GM18519 (cell line): ENCODE measurements at regions not wholly inside any gene's neighbourhood (a gene's known extent, or its start where the extent isn't known, plus 50 kb on each side); places are given as distances from the start of the nearest gene placed in this dataset.
A peak's percentile ranks its signal among the peaks of the same experiment; 100 is the strongest.
"Not testable (repeated sequence)": the region's sequence is repeated elsewhere in the genome, so short reads cannot be mapped to it uniquely, and the experiment has no call there.

ENCODE experiments used
- ATAC-seq: cut with Tn5 transposase; IDR thresholded peaks from one replicate; pipeline ENCODE4 v1.9.1; 2021; ENCODE audit warnings: mild to moderate bottlenecking, moderate library complexity; ENCODE audit not compliant: unreplicated experiment, low FRiP score

DNA sequence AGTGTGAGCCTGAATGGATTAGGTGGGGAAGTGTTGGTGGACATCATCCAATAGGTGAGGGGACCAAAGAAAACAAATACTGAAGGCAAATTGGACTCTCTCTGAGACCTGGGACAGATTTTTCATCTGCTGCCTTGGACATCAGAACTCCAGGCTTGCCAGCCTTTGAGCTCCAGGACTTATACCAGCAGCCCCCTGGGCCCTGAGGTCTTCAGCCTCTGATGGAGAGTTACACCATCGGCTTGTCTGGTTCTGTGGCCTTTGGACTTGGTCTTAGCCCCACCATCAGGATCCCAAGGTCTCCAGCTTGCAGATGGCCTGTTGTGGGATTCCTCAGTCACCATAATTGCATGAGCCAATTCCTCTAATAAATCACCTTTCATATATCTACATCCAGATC lies 80.8 kb upstream of the SLC8A3 start:
- no peak for ATAC-seq

DNA sequence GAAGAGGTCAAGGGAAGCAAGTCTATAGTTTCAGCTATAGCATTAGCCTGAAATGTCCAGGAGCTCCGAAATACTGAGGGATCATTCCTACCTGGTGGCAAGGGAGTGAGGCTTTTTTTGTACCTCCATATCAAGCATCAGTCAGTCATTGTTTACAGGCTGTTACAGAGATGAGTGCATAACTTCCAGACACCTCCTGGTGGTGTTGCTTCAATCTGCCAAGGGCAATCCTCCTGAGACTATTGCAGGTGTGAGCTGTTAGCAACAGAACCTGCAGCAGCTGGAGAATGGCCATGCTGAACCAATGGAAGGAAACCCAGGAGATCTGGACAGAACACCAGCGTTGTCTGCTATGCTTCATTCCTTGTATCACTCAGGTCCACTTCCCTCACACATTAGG lies 80.0 kb upstream of the SLC8A3 start:
- ATAC-seq, result no peak

DNA sequence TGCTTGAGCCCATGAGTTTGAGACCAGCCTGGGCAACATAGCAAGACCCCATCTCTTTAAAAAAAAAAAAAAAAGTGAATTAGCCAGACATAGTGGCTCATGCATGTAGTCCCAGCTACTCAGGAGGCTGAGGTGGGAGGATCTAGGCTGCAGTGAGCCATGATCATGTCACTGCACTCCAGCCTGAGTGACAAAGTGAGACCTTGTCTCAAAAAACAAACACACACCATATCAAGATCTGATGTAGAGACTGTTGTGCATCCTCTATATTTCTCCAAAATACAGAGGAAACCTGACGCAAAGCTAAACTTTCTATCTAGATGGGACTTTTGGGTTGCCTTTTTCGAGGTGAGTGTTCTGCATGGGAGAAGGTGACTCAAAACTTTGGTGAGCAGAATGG lies 77.4 kb upstream of the SLC8A3 start:
- no peak for ATAC-seq

DNA sequence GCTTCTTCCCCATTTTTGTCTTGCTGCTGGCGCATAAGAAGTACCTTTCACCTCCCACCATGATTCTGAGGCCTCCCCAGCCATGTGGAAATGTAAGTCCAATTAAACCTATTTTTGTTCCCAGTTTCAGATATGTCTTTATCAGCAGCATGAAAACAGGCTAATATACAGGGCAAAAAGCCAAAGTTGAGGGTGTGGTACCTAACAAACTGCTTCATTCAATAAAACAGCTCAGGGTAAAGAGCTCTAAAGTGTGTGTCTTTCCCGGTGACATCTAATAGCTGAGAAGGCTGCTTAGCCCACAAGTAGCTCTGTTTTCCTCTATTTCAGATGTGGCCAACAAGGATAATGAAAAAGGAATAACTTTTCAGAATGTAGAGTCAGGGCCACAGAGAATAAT lies 76.7 kb upstream of the SLC8A3 start:
- ATAC-seq, result no peak

DNA sequence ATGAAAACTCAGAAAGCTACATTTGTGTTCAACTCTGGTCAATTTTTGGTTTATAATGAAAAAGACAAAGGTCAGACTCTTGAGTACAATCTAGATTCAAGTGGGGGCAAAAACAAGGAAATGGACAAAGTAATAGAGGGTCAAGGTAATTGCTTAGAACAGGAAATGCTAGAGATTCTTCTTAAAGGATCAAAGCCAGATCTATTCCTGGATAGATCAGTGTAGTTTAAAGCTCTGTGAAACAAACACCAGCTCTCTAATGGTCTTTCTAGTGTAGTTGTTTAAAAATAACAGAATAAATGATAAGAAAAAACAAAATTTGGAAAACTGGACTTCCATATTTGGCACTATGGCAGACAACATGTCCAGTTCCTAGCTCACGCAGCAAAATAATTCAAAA lies 70.7 kb upstream of the SLC8A3 start:
- no peak for ATAC-seq

DNA sequence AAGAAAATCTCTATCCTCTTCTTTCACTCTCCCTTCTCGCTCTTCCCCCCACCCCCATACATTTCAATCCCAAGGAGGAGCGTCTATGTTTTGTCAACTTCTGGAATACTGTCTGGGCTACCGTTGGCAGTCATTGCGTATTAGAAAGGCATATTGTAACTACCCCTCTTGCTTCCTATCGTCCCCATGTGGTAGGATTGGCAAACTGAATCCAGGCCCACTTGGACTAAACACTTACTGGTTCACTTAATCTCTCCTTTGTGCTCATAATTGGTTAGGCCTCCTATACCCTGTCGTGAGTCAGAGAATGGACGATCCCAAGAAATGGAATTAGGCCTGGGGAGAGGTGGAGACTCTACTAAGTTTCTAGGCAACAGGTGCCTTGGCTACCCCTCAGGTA lies 68.8 kb upstream of the SLC8A3 start:
- ATAC-seq, result no peak

DNA sequence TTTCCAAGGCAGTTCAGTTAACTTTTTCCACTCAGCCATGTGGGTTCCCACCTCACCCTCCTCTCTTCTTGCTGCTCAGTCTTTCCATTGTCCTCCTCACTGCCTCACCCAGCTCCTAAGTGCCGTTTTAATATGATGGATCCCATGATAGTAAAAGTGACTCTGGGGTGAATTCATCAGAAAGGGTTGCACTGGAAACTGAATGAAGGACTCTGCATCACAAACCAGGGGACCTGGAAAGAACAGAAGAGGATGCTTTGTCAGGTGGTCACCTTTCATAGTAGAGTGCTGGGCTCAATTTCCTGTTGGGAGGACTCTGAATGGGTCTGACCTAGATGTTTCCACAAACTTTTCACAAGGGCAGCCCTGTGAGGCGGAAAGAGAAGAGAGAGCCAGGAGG lies 67.8 kb upstream of the SLC8A3 start:
- ATAC-seq, result no peak

DNA sequence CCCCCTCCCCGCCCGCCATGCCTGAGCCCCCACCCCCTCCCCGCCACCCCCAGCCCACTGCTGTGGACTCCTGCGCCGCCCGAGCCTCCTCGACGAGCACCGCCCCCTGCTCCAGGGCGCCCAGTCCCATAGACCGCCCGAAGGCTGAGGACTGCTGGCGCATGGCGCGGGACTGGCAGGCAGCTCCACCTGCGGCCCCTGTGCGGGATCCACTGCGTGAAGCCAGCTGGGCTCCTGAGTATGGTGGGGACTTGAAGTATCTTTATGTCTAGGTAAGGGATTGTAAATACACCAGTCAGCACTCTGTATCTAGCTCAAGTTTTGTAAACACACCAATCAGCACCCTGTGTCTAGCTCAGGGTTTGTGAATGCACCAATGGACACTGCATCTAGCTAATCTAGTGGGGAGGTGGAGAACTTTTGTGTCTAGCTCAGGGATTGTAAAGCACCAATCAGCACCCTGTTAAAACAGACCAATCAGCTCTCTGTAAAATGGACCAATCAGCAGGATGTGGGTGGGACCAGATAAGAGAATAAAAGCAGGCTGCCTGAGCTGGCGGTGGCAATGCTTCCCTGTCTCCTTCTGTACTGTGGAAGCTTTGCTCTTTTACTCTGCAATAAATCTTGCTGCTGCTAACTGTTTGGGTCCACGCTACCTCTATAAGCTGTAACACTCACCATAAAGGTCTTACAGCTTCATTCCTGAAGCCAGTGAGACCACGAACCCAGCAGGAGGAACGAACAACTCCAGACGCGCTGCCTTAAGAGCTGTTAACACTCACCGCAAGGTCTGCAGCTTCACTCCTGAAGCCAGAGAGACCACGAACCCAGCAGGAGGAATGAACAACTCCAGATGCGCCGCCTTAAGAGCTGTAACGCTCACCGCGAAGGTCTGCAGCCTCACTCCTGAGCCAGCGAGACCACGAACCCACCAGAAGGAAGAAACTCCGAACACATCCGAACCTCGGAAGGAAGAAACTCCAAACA lies 66.6 kb upstream of the SLC8A3 start:
- ATAC-seq, result not testable (repeated sequence)

DNA sequence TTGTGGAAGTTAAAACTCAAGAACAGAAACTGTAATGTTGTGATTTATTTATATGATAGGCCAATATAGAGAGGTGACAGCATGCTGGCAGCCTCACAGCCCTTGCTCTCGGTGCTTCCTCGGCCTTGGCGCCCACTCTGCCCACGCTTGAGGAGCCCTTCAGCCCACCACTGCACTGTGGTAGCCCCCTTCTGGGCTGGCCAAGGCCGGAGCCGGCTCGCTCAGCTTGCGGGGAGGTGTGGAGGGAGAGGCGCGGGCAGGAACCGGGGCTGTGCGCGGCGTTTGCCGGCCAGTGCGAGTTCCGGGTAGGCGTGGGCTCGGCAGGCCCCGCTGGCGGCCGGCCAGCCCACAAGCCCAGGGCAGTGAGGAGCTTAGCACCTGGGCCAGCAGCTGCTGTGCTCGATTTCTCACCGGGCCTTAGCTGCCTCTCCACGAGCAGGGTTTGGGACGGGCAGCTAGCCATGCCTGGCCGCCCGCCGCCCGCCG lies 65.8 kb upstream of the SLC8A3 start:
- ATAC-seq, result no peak

DNA sequence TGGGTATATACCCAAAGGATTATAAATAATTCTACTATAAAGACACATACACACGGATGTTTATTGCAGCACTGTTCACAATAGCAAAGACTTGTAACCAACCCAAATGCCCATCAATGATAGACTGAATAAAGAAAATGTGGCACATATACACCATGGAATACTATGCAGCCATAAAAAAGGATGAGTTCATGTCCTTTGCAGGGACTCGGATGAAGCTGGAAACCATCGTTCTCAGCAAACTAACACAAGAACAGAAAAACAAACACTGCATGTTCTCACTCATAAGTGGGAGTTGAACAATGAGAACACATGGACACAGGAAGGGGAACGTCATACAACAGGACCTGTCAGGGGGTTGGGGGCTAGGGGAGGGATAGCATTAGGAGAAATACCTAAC lies 64.8 kb upstream of the SLC8A3 start:
- ATAC-seq, result not testable (repeated sequence)

DNA sequence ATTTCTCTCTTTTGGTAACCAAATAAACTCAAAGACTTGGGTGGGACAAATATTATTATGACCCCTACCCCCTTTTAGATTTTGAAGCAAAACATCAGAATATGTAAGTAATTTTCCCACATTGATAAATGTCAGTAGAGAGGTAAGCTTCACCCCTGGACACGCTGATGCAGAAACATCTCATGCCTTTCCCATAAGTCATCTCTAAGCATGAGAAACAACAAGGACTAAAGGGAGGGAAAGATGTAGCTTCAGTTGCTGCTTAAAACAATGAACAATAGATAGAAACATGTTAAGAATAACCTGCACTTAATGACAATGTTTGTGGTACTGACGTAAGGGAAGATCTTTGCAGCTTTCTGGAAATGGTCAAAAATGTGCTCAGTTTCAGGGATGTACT lies 56.3 kb upstream of the SLC8A3 start:
- no peak for ATAC-seq

DNA sequence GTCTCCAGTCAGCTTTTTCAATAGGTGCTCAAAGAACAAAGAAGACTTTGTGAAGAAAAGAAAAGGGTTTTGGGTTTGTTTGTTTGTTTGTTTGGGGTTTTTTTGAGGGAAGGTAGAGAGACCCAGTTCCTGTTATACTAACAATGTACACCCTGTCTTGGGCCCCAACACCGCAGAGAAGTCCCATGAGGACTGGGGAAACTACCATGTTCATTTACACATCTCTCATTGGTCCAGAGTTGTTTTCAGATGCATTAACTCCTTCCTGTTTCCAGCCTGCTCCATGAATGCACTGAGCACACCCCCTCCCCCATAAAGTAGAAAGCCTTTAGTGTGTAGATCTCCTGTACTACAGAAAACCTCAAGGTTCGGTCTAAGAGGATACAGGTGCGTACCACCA lies 51.1 kb upstream of the SLC8A3 start:
- peak; percentile 58 for ATAC-seq

DNA sequence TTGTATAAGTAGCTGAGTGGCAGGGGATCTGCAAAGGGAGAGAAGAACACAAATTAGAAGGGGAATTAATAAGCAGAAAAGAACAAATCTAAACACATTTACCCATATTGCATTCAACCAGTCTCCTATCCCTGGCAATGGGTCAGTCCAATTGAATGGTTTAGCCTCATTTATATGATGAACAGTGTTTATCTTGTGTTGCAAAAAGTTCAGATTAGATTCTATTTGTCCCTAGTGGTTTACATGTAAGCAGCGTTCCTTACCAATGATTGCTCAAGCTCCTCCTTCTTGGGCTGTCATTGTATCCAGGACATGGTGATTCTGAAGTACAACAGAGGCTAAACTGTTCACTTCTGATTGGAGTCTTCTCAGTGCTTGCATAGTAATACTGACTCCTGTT lies 49.9 kb upstream of the SLC8A3 start:
- ATAC-seq, result not testable (repeated sequence)
